ENCODE measurements at regions not wholly inside any gene's neighbourhood (a gene's known extent, or its start where the extent isn't known, plus 50 kb on each side); places are given as distances from the start of the nearest gene placed in this dataset.
"Not testable (repeated sequence)": the region's sequence is repeated elsewhere in the genome, so short reads cannot be mapped to it uniquely, and the experiment has no call there.

DNA sequence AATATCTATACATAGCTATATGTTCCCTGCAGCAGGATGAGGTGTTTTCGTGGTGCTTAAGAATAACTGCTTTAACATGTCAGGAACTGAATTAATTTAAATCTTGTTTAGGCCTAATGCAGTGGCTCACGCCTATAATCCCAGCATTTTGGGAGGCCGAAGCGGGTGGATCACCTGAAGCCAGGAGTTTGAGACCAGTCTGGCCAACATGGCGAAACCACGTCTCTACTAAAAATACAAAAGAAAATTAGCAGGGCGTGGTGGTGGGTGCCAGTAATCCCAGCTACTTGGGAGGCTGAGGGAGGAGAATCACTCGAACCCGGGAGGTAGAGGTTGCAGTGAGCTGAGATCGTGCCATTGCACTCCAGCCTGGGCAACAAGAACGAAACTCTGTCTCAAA lies 717.8 kb upstream of the EPHA7 start:
- TF ChIP-seq, protein P1, sequence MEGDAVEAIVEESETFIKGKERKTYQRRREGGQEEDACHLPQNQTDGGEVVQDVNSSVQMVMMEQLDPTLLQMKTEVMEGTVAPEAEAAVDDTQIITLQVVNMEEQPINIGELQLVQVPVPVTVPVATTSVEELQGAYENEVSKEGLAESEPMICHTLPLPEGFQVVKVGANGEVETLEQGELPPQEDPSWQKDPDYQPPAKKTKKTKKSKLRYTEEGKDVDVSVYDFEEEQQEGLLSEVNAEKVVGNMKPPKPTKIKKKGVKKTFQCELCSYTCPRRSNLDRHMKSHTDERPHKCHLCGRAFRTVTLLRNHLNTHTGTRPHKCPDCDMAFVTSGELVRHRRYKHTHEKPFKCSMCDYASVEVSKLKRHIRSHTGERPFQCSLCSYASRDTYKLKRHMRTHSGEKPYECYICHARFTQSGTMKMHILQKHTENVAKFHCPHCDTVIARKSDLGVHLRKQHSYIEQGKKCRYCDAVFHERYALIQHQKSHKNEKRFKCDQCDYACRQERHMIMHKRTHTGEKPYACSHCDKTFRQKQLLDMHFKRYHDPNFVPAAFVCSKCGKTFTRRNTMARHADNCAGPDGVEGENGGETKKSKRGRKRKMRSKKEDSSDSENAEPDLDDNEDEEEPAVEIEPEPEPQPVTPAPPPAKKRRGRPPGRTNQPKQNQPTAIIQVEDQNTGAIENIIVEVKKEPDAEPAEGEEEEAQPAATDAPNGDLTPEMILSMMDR (IDR thresholded peaks at IDR 0.05; ENCODE audit: low read depth, low read length) = not testable (repeated sequence)
- TF ChIP-seq EZH2phosphoT487 (IDR thresholded peaks at IDR 0.05; ENCODE audit: low read depth) = not testable (repeated sequence)

All from OCI-LY3 (cell line).